OCI-M1 (cell line): ENCODE measurements at regions not wholly inside any gene's neighbourhood (a gene's known extent, or its start where the extent isn't known, plus 50 kb on each side); places are given as distances from the start of the nearest gene placed in this dataset.

Experiments used
- DNase-seq: peaks from one replicate; lab custom pipeline; 2025; lab: John Stamatoyannopoulos, UW

DNA sequence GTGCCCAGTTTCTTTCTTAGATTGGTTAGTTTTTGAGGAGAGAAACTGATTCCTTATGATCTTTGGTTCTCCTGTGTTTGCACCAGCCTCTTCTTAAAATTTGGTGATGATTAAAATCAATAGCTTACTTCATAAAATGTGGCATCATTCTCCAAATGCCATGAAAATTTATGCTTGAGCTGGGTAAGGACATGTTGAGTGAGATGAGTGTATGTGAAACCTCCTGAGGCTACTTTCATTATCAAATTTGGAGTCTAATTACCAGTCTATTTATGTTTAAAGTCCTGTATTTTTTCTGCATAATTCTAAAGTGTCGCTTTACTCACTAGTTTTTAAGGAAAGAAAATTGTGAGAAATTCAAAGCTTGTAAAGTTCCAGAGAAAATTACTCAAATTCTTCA lies 102.1 kb downstream of the DIPK2A start:
- DNase-seq = no peak

DNA sequence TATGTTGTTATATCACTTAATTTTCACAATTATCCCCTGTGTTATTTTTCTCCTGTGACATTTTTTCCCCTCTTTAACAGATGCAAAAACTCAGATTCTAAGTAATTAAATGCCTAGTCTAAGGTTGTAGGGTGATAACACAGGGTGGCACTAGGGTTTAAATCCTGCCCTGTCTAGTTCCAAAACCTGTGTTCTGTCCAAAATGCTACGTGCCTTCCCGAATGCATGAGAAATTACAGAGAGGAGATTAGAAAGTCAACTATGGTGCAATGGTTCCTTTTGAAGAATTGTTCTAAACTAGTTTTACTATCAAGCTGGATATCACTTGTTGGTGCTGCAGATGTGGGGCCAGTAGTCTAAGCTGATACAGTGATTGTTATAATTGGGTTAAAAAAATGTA lies 108.0 kb downstream of the DIPK2A start:
- DNase-seq = no peak

DNA sequence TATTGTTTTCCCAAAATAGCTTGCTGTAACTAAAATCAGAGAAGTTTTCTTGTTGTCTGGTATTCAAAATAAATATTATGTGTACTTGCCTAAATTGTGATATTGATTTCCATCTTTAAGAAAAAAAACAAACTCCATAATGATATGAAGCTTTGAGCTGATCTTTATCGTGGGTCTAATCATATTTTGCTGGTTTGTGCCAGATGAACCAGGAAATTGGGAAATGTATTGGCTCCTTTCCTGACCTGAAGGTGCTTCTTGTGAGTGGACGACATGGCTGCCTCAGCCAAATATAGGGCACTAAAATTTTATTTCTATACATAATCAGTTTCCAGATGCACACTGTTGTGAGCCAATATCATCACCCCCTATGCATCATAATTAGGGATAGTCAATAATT lies 113.3 kb downstream of the DIPK2A start:
- no peak for DNase-seq

DNA sequence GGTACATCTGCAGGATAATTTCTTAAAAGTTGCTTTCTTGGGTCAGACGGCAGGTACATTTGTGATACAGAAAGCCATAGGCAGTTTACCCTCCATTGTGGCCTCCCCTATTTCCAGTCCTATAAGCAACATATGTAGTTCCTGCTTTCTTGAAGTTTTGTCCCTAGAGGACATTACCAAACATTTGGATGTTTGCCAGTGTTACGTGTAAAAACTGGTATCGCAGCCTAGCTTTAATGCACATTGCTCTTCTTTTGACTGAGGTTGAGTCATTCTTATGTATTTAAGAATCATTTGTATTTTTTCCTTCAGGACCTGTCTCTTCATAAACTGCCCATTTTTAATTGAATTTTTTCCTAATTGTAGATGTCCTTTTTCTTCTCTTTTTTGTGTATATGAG lies 114.3 kb downstream of the DIPK2A start:
- peak; percentile 66 for DNase-seq

DNA sequence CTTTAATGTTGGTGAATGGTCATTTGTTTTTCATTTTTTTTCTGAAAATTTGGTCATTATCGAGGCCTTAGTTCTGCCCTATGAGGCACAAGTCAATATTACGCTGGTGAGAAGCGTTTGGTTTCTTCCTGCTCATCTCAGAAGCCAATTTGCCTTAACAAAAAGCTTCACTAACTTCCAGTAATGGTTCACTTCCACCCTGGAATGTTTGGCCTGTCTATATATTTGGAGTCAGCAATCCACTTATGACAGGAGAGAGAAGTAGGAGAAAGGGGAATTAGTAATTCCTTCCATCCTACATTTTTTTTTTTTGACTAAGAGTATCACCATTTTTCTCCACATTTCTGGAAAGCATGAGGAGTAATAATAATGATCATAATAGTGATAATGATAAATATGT lies 124.4 kb downstream of the DIPK2A start:
- no peak for DNase-seq

DNA sequence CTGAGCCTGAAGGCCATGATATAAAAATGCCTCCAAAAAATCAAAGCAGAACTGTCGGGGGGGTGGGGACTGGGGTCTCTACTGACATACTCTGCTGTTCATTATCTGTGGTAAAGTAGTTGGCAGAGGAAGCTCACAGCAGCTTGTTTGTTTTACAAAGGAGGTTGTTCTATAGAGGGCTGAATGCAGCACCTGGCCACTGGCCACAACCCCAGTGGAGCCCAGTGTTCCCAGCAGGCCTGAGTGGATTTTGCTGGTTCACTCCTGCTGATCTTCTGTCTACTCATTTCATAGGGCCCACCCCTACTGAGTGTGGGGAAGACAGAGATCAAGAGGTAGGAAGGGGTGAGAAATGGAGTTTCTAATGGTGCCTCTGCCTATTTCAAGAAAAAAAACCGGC lies 125.5 kb downstream of the DIPK2A start:
- no peak for DNase-seq

DNA sequence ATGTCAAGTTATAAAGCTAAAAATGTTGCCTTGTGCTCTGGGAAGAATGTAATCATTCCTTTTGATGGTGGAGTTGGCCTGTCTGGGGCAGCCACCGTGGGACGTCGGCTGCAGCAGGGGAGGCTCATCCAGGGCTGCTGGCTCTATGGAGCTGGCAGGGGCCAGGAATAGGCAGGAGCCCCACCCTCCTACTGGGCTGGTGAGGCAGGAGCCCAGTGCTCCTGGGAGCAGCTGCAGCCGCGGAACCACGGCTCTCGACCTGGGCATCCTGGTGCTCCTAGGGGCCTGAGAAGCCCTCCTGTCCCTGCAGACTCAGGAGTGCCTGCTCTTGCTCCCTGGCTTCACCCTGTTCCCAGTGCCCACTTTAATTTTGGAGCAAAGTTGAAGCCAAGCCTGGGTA lies 127.1 kb downstream of the DIPK2A start:
- no peak for DNase-seq

DNA sequence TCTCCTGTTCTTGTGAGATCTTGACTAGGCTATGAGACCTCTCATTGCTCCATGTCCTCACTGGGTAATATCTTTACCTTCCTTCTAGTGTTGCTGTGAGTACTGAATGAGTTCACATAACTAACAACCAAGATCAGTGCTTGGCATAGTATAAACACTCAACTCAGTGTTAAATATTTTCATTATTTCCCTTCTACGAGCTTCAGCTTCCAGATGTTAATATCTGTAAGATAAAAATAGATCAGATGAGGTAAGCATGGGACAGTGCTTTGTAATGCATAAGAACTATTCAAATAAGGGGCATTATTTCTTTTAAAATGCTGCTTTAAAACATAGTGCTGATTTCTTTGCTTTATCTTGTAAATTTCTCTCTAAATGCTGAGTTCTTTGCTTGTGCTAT lies 130.8 kb downstream of the DIPK2A start:
- DNase-seq = no peak

DNA sequence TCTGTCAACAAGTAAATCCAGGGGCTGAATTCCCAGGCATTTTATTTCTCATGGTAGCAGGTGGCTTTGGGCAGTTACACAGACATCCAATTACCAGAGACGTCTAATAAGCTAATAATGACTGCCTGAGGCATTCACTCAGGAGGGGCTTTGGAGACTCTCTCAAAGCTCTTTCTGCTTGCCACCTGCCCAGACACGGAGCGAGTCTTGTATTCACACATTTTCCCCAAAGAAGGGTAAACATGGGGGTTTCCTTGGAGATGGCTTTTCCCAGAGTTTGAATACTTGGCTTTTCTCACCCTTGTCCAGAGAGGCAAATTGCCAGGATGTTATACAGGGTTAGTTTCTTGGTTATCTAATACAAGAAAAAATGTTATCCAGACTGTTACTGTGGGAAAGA lies 132.6 kb downstream of the DIPK2A start:
- DNase-seq = no peak

DNA sequence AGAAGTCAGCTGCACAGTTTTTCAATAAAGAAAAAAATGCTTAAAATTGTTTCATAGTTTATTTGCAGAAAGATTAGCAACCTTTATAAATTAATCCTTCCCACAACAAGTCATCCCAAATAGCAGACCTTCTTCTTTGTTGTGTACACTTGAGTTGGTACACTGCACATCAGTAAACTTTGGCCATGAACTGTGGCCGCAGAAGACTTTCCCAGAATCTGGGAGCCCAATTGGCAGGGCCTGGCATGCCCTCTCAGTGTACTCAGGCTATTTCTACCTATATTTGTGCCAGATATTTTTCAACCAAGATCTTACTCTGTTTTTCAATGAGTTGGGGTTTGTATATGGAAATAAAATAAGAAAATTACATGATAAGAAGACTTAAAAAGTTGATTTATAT lies 133.1 kb downstream of the DIPK2A start:
- no peak for DNase-seq

DNA sequence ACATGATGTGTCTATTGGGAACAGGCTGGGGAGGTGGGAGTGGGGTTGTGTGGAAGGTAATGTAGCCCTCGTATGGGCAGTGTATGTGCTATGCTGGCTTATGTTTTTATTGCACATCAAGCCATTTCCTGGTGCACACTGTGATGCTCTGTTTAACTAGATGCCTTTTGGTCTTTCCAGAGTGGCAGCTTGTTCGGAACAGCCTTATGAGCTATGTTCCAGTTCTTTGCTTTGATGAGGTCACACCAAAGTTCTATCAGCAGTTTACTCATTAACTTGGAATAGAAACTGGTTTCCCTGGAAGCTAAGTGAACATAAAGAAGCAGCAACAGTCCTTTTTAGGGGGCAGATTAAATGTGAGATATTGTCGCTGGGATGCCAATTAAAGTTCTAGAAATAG lies 133.9 kb downstream of the DIPK2A start:
- no peak for DNase-seq

DNA sequence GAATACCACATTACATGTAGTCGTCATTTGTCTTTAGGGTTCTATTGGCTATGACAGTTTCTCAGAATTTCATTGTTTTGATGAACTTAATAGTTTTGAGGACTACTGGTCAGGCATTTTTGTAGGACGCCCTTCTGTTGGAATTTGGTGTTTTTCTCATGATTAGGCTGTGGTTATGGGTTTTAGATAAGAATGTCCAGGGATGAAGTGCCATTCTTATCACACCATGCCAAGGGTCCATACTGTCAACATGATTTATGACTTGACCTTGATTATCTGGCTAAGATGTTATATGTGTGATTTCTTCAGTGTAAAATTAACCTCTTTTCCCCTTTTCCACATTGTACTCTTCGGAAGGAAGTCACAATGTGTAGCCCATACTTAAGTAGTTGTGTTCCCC lies 135.3 kb downstream of the DIPK2A start:
- peak; percentile 94 for DNase-seq

DNA sequence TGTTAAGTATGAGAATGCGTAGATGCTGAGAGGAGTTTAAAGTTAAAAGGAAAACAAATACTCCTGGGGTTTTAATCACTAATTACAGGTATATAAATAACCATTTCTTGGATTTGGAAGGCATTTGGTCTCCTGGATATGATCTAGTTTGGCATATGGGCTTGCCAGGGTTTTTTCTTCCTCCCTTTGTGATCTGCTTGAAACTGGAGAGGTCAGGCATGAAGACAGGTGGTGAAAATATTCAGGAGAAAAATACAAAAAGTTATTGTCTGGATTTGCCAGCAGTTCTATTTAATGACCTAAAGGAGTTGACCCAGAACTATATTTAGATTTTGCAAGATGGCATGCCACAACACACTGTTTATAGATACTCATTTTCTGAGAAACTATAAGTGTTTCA lies 136.3 kb downstream of the DIPK2A start:
- peak; percentile 78 for DNase-seq

DNA sequence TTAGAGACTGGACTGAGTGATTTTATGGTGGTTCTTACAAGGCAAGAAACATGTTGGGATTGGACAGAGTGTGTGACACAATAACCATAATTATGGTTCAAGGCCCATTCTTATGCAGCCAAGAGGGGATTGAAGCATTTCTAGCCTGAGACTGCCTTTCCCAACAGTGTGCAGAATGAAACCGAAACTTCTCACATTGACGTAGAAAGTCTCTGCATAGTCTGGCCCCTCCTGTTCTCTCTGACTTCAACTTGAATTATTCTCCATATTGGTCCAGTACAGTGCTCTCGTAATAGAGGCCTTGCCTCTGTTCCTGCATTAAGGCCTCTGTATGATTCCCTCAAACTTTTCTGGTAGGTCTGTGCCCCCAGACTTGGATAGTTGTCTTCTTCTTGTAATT lies 138.3 kb downstream of the DIPK2A start:
- DNase-seq = peak; percentile 93

DNA sequence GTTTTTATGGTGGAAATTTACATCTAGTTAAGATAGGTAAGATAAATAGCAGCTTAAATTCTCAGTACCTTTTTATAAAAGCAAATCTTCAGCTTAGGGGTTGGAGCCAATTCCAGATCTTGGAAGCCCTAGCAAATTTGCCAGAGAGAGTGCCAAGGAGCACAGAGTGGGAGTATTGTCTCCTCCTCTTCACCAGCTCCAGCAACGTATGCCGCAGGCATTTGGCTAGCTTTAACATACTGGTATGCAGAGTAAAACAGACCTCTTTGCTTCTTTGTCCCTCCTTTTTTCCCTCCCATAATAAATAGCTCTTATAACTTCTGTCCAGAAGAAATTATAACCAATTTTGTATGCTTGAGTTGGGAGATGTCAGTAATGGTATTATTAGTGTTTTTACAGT lies 140.4 kb downstream of the DIPK2A start:
- DNase-seq = no peak

DNA sequence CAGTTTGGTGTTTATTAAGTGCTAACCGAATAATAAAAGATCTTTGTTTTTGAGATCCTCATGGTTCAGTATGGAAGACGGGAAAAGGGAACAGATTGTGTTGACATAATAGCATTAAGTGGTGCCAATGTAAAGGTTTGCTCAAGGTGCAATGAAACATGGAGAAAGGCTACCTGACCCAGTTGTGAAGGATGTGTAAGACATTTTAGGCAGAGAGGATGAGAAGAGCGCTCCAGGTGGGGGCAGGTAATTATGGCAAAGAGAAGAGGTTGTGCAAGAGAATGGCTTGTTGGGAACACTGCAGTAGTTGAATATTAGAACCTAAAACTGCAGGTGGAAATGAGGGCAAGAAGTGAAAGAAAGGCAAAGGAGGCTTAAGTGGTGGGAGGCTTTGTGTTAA lies 140.8 kb downstream of the DIPK2A start:
- DNase-seq = no peak

DNA sequence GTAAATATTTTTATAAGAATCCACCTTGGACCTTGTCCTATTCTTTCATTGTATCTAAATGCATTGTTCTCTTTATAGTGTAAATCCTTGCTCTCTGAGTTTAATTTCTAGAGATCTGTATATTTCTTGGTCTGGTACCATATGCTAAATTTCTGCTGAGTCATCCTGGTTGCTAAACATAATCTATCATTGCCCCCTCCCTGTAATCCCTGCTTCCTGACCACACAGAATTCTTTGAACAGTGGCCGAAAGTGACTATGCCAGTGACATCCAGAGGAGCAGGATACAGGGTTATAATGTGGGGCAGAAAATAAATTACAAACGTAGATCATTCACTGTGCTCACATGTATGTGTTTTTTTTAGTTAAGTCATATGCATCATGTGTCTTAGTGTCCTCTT lies 143.1 kb downstream of the DIPK2A start:
- DNase-seq = peak; percentile 80

DNA sequence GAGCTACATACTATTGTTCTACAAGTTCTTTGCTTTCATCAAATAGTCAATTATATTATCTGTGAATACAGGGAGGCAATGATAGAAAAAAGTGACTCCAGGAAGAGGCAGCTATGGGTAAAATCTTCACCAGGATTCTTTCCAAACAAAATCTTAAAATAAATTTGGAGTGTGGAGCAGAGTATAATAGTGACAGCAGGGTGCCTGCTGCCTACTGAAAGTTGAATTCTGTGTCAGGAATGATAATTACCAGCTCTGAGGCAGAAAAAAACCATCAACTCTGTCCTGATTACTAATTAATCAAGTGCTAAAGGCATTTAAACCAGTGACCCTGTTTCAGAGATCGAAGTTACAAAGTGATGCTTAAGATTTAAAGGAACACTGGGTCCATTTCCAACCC lies 148.0 kb downstream of the DIPK2A start:
- DNase-seq = no peak

DNA sequence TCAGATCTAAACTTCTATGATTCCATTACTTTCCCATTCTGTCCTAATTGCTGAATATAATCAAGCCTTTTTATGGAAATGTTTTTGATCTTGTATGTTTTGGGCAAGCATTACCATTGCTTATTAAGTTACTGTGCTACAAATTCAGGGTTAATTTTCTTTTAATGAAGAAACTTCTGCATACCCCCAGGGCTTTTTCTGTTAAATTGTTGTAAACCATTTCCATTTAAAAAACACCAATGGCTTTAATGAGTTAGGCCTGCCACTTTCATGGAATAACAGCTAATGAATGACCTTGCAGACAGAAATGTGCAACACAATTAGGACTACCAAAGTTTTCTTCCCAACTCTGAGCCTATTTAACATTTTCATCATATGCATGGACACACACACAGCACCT lies 150.0 kb downstream of the DIPK2A start:
- no peak for DNase-seq

DNA sequence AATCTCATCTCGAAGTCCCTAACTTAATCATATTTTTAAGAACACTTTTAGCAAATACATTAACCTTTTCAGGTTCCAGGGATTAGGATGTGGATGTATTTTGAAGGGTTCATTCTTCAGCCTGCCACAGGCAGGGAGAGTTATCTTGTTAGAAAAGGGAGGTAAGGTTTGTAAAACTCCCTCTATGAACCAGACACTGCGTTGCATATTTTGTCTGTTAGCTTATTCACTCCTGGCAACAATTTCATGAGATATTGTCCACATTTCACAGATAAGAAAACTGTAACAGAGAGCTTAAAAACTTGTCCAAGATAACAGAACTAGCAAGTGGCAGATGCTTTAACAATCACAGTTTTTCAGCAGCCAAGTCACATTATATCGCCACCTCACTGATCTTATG lies 155.4 kb downstream of the DIPK2A start:
- DNase-seq = peak; percentile 51

DNA sequence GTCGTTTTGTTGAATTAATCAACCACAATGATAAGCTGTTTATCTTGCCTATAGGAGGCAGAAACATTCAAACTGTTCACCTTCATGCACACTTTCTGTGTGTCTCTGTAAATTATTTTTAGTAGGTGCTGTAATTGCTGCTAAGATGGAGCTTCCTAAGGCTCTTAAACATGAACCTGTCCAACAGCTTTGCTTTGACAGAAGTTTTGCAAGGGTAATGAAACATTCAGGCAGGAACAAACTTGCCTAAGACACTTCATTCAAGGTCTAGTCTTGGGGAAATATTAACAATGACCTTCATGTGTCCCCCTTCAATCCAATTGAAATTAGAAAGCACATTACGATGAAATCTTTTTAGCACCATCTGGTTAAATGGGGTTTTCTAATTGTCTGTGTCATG lies 156.1 kb downstream of the DIPK2A start:
- no peak for DNase-seq

DNA sequence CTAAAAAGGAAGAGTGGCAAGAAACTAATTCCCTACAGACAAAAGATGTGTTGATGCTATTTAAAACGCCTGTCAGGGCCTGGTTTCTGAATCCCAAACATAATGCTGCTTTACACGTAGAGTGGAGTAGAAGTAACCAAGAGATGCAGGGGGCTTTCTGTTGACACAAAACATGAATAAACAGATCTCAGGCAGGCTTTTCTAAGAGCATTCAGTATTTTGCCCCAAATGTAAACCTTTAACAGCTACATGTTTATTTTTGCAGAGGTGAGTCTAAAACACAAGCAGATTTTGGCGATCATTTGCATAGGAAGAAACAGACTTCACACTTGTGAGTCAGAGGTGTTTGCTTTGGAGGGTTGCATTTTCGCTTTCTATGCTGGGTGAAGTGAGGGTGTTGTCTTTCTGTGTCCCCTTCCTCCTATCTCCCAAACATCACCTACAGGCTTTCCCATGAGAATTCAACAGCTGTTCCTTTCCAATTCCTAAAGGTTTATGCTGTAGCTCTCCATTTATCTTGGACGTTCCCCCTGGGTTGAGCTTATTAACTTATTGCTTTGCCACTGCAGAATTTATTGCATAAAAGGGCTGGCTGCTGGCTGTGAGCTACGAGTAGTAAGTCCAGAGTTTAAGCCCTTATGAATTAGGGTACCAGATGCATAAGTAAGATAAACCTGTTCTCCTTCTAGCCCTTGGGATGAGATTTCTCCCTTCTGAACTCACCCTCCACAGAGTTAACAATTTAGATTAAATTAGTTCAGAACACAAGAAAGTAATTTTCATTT lies 156.7 kb downstream of the DIPK2A start:
- no peak for DNase-seq

DNA sequence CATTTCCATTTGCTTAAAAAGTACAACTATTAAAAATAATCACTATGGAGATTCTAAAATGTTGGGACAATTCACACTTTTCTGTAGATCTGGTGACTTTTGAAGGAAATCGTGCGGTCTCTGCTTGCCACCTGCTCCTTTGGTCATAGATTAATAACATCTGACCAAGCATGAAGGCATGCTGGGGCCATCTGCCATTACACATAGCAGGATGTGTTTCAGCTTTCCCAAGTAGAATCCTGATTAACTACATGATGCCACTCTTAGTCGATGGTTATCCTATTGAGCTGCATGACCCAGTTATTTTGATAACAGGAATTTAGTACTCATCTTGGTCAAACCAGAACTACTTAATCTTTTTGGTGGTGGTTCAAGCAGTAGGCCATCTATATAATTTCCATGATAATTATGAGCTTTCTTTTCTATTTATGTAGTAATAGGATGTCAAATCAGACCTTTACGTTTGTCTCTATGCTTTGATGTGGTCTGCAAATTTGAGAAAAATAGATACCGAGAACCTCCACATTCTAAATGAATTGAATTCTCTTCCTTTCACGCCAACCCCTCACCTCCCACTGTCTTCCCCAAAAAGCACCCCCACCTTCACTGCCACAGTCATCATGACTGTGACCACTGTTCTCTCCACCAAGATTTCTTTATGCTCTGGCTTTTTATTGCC lies 158.1 kb downstream of the DIPK2A start:
- DNase-seq = no peak

DNA sequence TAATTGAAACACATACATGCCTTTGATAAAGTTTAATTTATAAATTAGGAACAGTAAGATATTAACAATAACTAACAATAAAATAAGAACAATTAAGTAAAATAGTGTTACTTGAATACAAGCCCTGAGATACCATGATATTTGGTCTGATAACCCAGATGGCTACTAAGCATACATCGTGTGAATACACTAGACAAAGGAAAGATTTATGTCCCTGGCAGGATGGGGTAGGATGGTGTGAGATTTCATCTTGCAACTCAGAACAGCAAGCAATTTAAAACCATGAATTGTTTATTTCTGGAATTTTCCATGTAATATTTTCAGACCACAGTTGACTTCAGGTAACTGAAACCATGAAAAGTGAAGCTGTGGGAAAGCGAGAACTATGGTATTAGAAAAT lies 169.5 kb downstream of the DIPK2A start:
- no peak for DNase-seq
